Hepatocyte (in vitro differentiated cells): ENCODE measurements at regions not wholly inside any gene's neighbourhood (a gene's known extent, or its start where the extent isn't known, plus 50 kb on each side); places are given as distances from the start of the nearest gene placed in this dataset.

ENCODE experiments used
- DNase-seq: peaks from one replicate; pipeline ENCODE4 v3.0.0-alpha.2; 2016; ENCODE audit warnings: low spot score
- H2AFZ ChIP-seq: fragments of 200-600 bp; sonication (generic); 2 replicates; pipeline ENCODE4 v1.6.0; 2016; ENCODE audit warnings: antibody characterized with exemption, mild to moderate bottlenecking
- H3K27ac ChIP-seq: fragments of 200-600 bp; sonication (generic); 2 replicates; pipeline ENCODE4 v1.5.1; 2016; ENCODE audit warnings: mild to moderate bottlenecking
- H3K27me3 ChIP-seq: fragments of 200-600 bp; sonication (generic); 2 replicates; pipeline ENCODE4 v1.6.1; 2016
- H3K36me3 ChIP-seq: fragments of 200-600 bp; sonication (generic); replicated peaks from 2 replicates; pipeline ENCODE4 v1.5.1; 2016; ENCODE audit warnings: low read depth; ENCODE audit not compliant: insufficient read depth
- H3K4me1 ChIP-seq: fragments of 200-600 bp; sonication (generic); 2 replicates; pipeline ENCODE4 v1.5.1; 2016; ENCODE audit warnings: mild to moderate bottlenecking, moderate library complexity; ENCODE audit not compliant: insufficient read depth
- H3K4me2 ChIP-seq: fragments of 200-600 bp; sonication (generic); 2 replicates; pipeline ENCODE4 v1.6.0; 2016
- H3K4me3 ChIP-seq: fragments of 200-600 bp; sonication (generic); 2 replicates; pipeline ENCODE4 v1.5.1; 2016; ENCODE audit warnings: mild to moderate bottlenecking
- H3K79me2 ChIP-seq: fragments of 200-600 bp; sonication (generic); 2 replicates; pipeline ENCODE4 v1.6.0; 2017; ENCODE audit warnings: mild to moderate bottlenecking
- H3K9me2 ChIP-seq: fragments of 200-600 bp; sonication (generic); replicated peaks from 2 replicates; pipeline ENCODE4 v1.6.0; 2017; ENCODE audit warnings: mild to moderate bottlenecking; ENCODE audit not compliant: insufficient read depth
- H3K9me3 ChIP-seq: fragments of 200-600 bp; sonication (generic); 2 replicates; pipeline ENCODE4 v1.5.1; 2016; ENCODE audit warnings: low read depth, mild to moderate bottlenecking
- H4K20me1 ChIP-seq: fragments of 200-600 bp; sonication (generic); 2 replicates; pipeline ENCODE4 v1.6.0; 2016; ENCODE audit warnings: mild to moderate bottlenecking; ENCODE audit not compliant: insufficient read depth, poor library complexity, severe bottlenecking
- CTCF ChIP-seq: fragments of 200-600 bp; sonication (generic); IDR thresholded peaks from 2 replicates; pipeline ENCODE4 v1.5.1; 2016; ENCODE audit warnings: antibody characterized with exemption, mild to moderate bottlenecking; ENCODE audit not compliant: poor library complexity
- EZH2 ChIP-seq: fragments of 200-600 bp; sonication (generic); IDR thresholded peaks from 2 replicates; pipeline ENCODE4 v1.6.1; 2016; ENCODE audit warnings: antibody characterized with exemption, mild to moderate bottlenecking, borderline replicate concordance
- EZH2phosphoT487 ChIP-seq: fragments of 200-600 bp; sonication (generic); IDR thresholded peaks from one replicate; pipeline ENCODE4 v1.6.1; 2018; ENCODE audit warnings: antibody characterized with exemption, mild to moderate bottlenecking, low read depth, moderate library complexity; ENCODE audit not compliant: unreplicated experiment, severe bottlenecking
- WGBS: methylation state at CpG from one replicate; pipeline ENCODE4 v1.1.6; 2016; ENCODE audit warnings: low lambda C conversion rate; ENCODE audit errors: missing lambda C conversion rate; 5-methylcytosine and 5-hydroxymethylcytosine counted together

GRCh38 chr5:74324556-74324955, 316.0 kb downstream of the ENC1 start:
- Histone ChIP-seq H3K79me2 (no peaks in the 10 kb centered on the region), H3K9me2 (no peaks in the 10 kb centered on the region), H2AFZ (no peak overlapping the region), H3K4me1 (peaks cover 23% of the 10 kb centered on the region), H3K9me3 (no peaks in the 10 kb centered on the region), H3K27me3 (no peaks in the 10 kb centered on the region), H3K4me3 (no peak overlapping the region), H3K4me2 (no peak overlapping the region), H4K20me1 (no peaks in the 10 kb centered on the region), H3K27ac (no peak overlapping the region), H3K36me3 (no peaks in the 10 kb centered on the region)
- TF ChIP-seq EZH2phosphoT487 (no peak), EZH2 (no peak), CTCF (no peak)
- 86% methylated on average over 4 of the region's 4 CpGs for WGBS
- DNase-seq: no peak

DNA sequence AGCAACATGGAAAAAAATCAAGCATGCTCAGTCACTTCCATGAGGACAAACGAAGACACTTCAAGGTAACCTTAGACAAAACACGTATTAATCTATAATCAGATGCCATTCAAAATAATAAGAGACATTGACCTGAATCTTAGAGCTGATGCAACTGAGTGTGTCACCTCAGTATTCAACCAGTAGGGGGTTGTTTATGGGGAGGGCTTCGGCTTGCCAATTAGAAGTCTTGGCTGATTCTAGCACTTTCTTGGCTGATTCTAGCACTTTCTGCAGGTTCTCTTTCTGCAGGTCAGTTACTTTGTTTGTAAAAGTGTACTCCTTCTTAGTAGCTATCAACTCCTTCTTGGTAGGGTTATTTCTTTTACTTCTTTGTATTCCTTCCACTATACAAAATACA, 317.6 kb downstream of the ENC1 start:
- TF ChIP-seq CTCF: no peak
- TF ChIP-seq EZH2: no peak
- no peak for TF ChIP-seq EZH2phosphoT487
- H3K36me3 ChIP-seq: no peaks in the 10 kb centered on the region
- no peak for DNase-seq
- H3K9me3 ChIP-seq: no peaks in the 10 kb centered on the region
- H3K9me2 ChIP-seq: no peaks in the 10 kb centered on the region
- H2AFZ ChIP-seq: no peak overlapping the region
- H3K4me1 ChIP-seq: peaks cover 16% of the 10 kb centered on the region
- H3K4me2 ChIP-seq: no peak overlapping the region
- H3K4me3 ChIP-seq: no peak overlapping the region
- no peaks in the 10 kb centered on the region for H3K79me2 ChIP-seq
- H3K27me3 ChIP-seq: no peaks in the 10 kb centered on the region
- H3K27ac ChIP-seq: no peak overlapping the region
- H4K20me1 ChIP-seq: no peaks in the 10 kb centered on the region
- WGBS: 79% methylated on average over 3 of the region's 3 CpGs

DNA sequence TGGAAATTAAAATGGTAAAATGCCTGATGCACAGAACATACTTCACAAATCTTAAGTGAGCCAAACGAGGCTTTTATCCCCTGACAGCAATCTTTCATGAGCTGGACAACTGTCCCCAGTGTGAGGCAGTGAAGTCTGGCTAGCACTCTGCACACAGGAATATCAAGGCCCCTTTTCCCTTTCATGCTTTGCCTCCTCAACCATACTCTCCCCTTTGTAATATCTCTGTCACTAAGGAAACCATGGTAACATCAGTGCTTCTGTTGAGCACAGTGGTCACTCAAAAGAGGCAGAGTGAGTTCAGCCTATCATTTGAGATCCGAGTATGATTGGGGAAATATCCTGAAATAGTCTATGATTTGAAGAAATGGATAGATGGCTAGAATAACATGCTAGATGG, 318.3 kb downstream of the ENC1 start:
- TF ChIP-seq EZH2: no peak
- no peak for TF ChIP-seq CTCF
- no peak for TF ChIP-seq EZH2phosphoT487

GRCh38 chr5:74321326-74321725, 319.2 kb downstream of the ENC1 start:
- Histone ChIP-seq H3K4me3 (no peak overlapping the region), H3K4me2 (no peak overlapping the region), H3K36me3 (no peaks in the 10 kb centered on the region), H3K79me2 (no peaks in the 10 kb centered on the region), H4K20me1 (no peaks in the 10 kb centered on the region), H3K27ac (no peak overlapping the region), H3K4me1 (peaks cover 2% of the 10 kb centered on the region), H3K27me3 (no peaks in the 10 kb centered on the region), H3K9me3 (no peaks in the 10 kb centered on the region), H3K9me2 (no peaks in the 10 kb centered on the region), H2AFZ (no peak overlapping the region)
- no peak for DNase-seq
- WGBS: 89% methylated on average over 5 of the region's 5 CpGs
- TF ChIP-seq EZH2phosphoT487 (no peak), CTCF (no peak), EZH2 (no peak)

More for the DNA sequence above, 318.3 kb downstream of the ENC1 start:
- no peaks in the 10 kb centered on the region for H4K20me1 ChIP-seq
- no peak overlapping the region for H3K27ac ChIP-seq
- no peaks in the 10 kb centered on the region for H3K36me3 ChIP-seq
- DNase-seq: no peak
- H3K9me3 ChIP-seq: no peaks in the 10 kb centered on the region
- peaks cover 8% of the 10 kb centered on the region for H3K4me1 ChIP-seq
- WGBS: 89% methylated on average over 2 of the region's 2 CpGs
- no peaks in the 10 kb centered on the region for H3K27me3 ChIP-seq
- H3K4me3 ChIP-seq: no peak overlapping the region
- H3K9me2 ChIP-seq: no peaks in the 10 kb centered on the region
- no peak overlapping the region for H2AFZ ChIP-seq
- H3K79me2 ChIP-seq: no peaks in the 10 kb centered on the region
- no peak overlapping the region for H3K4me2 ChIP-seq
